Activated CD8-positive, alpha-beta memory T cell treated with anti-CD3 and anti-CD28 coated beads, Interleukin-2, amount 50 U/mL, for 24 hours (primary cell): ENCODE measurements at regions not wholly inside any gene's neighbourhood (a gene's known extent, or its start where the extent isn't known, plus 50 kb on each side); places are given as distances from the start of the nearest gene placed in this dataset.
A peak's percentile ranks its signal among the peaks of the same experiment; 100 is the strongest.
"Not testable (repeated sequence)": the region's sequence is repeated elsewhere in the genome, so short reads cannot be mapped to it uniquely, and the experiment has no call there.

Source experiments
- DNase-seq: peaks from one replicate; pipeline ENCODE4 v3.0.0-alpha.2; 2020; ENCODE audit errors: extremely low read depth

GRCh38 chr1:219433496-219434131 lies 179.3 kb downstream of the ZC3H11B start:
- DNase-seq = no peak

GRCh38 chr1:219433001-219433400 lies 179.9 kb downstream of the ZC3H11B start:
- DNase-seq = no peak

- DNase-seq = no peak
Observed at GRCh38 chr1:219432191-219432606, 180.7 kb downstream of the ZC3H11B start.

- no peak for DNase-seq
Observed at GRCh38 chr1:219430419-219430818, 182.5 kb downstream of the ZC3H11B start.

DNA sequence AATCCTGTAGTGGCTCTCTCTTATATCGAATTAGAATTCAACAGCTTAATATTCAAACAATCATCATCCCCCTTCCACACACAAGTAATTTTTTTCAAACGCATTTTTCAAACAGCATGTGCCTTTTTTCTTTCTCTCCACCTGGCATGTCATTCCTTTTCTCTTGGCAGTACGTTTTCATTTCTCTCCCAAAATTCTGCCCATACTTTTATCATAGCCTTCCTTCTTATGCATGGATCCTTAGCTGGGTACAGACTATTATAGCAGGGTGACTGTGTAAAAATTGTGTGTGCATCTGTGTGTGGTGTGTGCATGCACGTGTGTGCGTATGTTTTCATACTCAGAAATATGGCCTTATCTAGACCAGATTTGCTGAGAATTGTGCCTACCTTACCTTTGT lies 184.3 kb downstream of the ZC3H11B start:
- no peak for DNase-seq

DNA sequence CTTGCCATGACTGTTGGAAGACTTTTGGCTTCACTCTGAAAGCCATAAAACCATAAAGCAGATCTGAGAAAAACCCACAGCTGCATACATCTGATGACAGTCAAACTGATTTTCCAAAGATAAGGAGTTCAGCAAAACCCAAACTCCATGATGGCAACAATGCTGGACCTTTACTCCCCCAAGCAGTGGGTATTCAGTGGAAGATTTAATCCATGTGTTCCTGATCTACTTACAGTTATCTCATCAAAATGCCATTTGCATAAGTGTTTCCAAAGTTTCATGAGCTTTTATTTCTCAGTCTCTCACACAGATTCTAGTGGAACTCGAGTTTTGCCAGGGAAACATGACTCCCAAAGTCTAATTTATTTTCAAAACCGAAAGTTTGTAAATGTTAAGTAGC lies 184.9 kb downstream of the ZC3H11B start:
- DNase-seq = no peak

GRCh38 chr1:219427403-219427802 lies 185.5 kb downstream of the ZC3H11B start:
- no peak for DNase-seq

GRCh38 chr1:219422811-219423598 lies 189.9 kb downstream of the ZC3H11B start:
- no peak for DNase-seq

DNA sequence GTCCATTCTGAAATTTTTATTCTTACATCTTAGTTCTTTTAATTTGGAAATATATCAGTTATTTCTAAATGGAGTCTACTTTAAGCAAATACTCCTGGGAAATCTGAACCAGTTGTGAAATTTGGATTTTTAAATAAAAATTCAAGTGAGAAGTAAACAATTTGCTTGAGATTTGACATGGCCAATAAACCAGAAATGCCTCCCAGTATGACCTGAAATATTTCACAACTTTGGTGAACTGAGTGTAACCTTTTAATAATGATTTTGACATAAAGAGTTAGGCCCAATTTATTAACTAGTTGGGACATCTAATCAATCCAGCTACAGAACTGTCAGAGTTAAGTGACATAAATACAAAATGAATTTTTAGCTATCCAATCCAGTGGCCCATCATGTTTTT lies 192.0 kb downstream of the ZC3H11B start:
- no peak for DNase-seq

GRCh38 chr1:219419860-219420259 lies 193.0 kb downstream of the ZC3H11B start:
- no peak for DNase-seq

DNA sequence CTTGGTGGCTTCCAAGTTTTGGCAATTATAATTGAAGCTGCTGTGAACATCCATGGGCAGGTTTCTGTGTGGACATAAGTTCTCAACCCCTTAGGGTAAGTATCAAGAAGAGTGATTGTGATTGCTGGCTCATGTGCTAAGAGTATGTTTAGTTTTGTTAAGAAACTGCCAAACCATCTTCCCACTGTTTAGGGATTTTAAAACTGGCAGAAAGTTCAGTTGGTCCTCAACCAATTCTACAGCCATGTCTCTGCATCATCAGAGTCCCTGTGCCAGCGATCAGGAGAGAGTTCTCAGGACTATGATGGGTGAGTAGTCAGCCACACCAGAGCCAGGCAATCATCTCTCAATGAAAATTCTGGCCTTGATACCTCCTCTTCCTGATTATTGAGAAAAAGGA lies 193.8 kb downstream of the ZC3H11B start:
- no peak for DNase-seq

- DNase-seq = no peak
Observed at GRCh38 chr1:219417610-219418009, 195.3 kb downstream of the ZC3H11B start.

DNA sequence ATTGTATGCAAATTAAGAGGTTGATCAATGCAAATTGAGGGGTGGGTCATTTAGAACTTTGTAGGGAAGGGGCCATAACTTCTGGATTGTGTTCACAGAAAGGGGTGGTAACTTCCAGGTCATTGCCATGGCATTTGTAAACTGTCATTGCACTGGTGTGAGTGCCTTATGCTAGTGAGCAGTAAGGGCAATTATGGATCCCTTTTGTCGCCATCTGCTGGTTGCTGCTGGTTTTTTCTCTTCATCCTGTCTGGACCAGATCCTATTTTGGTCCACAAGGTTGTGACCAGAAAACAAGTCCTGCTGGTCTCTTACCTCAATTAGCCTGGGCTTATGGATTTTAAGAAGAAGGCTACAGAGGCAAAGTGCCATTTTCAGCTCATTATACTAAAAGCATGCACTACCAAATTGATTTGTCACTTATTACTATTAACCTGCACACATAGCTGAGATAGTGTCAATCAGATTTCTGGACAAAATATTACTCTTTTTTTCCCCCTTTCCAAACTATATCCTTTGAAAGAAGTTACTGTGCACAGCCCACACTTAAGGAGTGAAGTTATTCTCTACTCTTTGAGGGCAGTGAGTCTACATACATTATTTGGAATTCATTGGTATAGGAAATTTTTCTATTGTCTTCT lies 196.2 kb downstream of the ZC3H11B start:
- DNase-seq = peak; percentile 27

GRCh38 chr1:219415915-219416314 lies 197.0 kb downstream of the ZC3H11B start:
- no peak for DNase-seq

DNA sequence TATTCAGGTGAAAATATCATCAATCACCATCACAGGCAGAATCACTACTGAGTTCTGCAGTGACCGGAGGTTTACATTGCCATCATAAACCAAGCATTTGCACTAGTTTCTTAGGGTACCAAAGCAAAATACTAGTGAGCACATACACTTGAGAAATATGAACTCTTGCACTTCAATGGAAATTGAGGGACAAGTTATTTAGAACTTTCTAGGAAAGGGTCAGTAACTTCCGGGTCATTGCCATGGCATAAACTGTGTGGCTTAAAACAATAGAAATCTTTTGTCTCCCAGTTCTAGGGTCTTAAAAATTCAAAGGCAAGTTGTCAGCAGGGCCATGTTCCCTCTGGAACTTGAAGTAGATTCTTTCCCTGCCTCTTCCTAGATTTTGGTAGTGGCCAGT lies 197.5 kb downstream of the ZC3H11B start:
- DNase-seq = no peak

DNA sequence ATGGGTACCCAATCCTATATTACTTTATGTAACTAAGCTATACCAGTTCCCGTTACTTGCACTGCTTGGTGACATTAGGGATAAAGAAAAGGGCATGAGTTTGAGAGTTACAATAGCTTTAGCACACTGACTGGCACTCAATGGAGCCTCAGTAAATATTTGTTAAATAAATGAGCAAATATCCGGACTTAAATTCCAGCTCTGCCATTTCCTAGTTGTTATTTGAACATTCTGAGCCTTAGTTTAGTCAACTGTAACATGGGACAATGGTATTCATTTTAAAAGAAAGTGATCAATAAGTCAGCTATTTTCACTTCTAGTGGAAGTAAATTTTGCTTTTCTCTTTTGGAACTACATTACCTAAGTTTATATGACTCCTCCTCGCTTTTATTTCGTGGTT lies 198.7 kb downstream of the ZC3H11B start:
- DNase-seq = no peak

GRCh38 chr1:219413536-219413935 lies 199.4 kb downstream of the ZC3H11B start:
- no peak for DNase-seq

DNA sequence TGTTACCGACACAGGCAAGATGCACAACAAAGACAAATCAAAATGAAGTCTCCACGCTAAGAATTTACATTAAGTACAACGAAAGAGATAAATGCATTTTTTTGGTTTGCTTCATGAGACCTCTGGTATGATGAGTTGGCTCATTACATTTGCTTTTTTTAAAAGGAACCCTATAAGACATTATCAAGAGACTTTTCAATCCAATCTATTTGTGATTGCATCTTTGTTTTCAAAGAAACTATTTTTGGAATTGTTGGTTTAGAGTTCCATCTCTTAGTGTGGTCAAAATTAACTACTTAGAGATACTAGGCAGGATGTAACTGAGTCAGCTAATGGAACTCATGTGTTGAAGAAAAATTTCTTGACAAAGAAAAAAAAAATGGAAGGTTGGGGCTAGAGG lies 200.1 kb downstream of the ZC3H11B start:
- DNase-seq = no peak

- not testable (repeated sequence) for DNase-seq
Observed at GRCh38 chr1:219410721-219411120, 202.2 kb downstream of the ZC3H11B start.

DNA sequence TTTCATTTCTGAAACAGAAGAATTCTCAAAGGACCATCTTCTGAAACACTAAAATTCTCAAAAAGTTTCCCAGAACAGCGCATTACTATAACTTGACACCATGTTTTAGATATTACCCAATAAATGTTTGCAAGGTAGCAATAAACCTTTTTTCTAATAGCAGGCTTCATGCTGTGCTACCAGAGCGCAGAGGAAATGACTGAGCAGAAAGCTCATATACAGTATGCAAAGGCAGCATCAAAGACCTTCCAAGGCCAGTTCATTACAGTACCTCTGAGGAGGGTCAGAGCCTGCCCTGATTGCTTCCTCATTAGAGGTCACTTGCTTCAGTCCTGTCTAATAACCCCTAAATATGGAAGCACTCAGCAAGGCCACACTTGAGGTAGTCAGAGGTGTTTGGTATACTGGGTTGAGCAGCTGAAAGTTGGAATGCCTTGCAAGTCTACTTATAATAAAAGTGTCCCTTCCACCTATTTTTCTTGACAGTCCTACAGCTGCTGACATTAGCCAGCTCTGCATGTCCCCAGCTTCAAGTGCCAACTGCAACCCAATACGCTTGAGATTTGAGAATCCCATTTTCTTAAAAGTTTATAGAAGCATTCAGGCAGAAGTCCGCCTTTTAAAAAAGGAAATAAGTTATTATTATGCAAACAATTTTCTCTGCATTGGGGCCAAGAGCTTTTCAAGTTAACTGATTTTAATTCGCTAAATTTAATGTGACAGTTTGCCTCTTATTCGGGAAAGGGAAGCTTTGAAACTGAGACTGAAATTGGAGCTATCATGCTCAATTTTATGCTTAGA lies 207.2 kb downstream of the ZC3H11B start:
- no peak for DNase-seq

DNA sequence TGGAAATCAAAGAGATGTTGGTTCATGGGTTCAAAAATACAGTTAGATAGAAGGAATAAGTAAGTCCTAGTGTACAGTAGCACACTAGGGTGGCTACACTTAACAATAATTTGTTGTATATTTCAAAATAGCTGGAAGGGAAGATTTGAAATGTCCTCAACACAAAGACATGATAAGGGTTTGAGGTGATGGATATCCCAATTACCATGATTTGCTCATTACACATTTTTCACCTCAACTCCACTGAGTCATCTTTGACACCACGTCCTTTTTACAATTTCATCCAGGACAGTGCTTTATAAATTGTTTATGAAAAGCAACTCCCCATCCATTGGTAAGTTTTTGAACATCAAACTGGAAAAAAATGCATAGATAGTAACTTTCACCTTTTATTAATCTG lies 208.3 kb downstream of the ZC3H11B start:
- no peak for DNase-seq

DNA sequence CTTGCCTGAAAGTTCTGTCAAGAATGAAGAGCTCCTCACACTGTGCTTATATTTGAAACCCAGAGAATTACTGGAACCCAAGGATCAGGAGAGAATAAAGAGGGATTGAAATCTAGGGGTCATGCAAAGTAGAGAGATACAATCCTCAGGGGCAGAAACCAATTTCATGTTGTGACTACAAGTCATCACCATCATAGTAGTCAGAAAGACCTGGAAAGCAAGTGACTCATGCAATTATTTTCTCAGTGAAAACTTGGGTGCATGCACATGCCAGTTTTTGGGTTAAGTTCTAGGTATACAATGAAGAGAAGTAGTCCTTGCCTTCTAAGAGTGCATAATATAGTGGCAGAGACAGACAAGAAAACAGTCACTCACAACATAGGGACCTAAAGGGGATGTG lies 210.0 kb downstream of the ZC3H11B start:
- DNase-seq = no peak
